ENCODE measurements at regions not wholly inside any gene's neighbourhood (a gene's known extent, or its start where the extent isn't known, plus 50 kb on each side); places are given as distances from the start of the nearest gene placed in this dataset.
"Not testable (repeated sequence)": the region's sequence is repeated elsewhere in the genome, so short reads cannot be mapped to it uniquely, and the experiment has no call there.

GRCh38 chr1:238991765-238992495, 394.4 kb upstream of the CHRM3 start:
- DNase-seq: no peak

- DNase-seq: no peak
Measured at GRCh38 chr1:238985312-238985711, 401.1 kb upstream of the CHRM3 start.

- no peak for DNase-seq
Measured at GRCh38 chr1:238982736-238983135, 403.6 kb upstream of the CHRM3 start.

GRCh38 chr1:238981317-238981933, 404.9 kb upstream of the CHRM3 start:
- DNase-seq: no peak

- DNase-seq: no peak
Measured at GRCh38 chr1:238980053-238980452, 406.3 kb upstream of the CHRM3 start.

GRCh38 chr1:238964631-238965030, 421.7 kb upstream of the CHRM3 start:
- DNase-seq: no peak

GRCh38 chr1:238962941-238963340, 423.4 kb upstream of the CHRM3 start:
- DNase-seq: no peak

- DNase-seq: no peak
Measured at GRCh38 chr1:238961790-238962189, 424.6 kb upstream of the CHRM3 start.

- DNase-seq: no peak
Measured at GRCh38 chr1:238960071-238960470, 426.3 kb upstream of the CHRM3 start.

- no peak for DNase-seq
Measured at GRCh38 chr1:238955934-238956333, 430.4 kb upstream of the CHRM3 start.

GRCh38 chr1:238954865-238955264, 431.5 kb upstream of the CHRM3 start:
- DNase-seq: no peak

- DNase-seq: no peak
Measured at GRCh38 chr1:238953448-238954010, 432.8 kb upstream of the CHRM3 start.

GRCh38 chr1:238951809-238952208, 434.6 kb upstream of the CHRM3 start:
- DNase-seq: peak; percentile 25 to 35

GRCh38 chr1:238950784-238951183, 435.6 kb upstream of the CHRM3 start:
- DNase-seq: no peak

GRCh38 chr1:238950017-238950416, 436.4 kb upstream of the CHRM3 start:
- no peak for DNase-seq

- no peak for DNase-seq
Measured at GRCh38 chr1:238944028-238944427, 442.3 kb upstream of the CHRM3 start.

- DNase-seq: no peak
Measured at GRCh38 chr1:238927899-238928298, 458.5 kb upstream of the CHRM3 start.

GRCh38 chr1:238916828-238917227, 469.5 kb upstream of the CHRM3 start:
- DNase-seq: no peak

- no peak for DNase-seq
Measured at GRCh38 chr1:238914346-238914745, 472.0 kb upstream of the CHRM3 start.

GRCh38 chr1:238913210-238913609, 473.2 kb upstream of the CHRM3 start:
- no peak for DNase-seq

GRCh38 chr1:238912148-238912547, 474.2 kb upstream of the CHRM3 start:
- DNase-seq: no peak

GRCh38 chr1:238902752-238903151, 483.6 kb upstream of the CHRM3 start:
- not testable (repeated sequence) for DNase-seq

GRCh38 chr1:238900334-238900865, 486.0 kb upstream of the CHRM3 start:
- no peak for DNase-seq

GRCh38 chr1:238898856-238899255, 487.5 kb upstream of the CHRM3 start:
- DNase-seq: no peak
